ENCODE measurements at regions not wholly inside any gene's neighbourhood (a gene's known extent, or its start where the extent isn't known, plus 50 kb on each side); places are given as distances from the start of the nearest gene placed in this dataset.

DNA sequence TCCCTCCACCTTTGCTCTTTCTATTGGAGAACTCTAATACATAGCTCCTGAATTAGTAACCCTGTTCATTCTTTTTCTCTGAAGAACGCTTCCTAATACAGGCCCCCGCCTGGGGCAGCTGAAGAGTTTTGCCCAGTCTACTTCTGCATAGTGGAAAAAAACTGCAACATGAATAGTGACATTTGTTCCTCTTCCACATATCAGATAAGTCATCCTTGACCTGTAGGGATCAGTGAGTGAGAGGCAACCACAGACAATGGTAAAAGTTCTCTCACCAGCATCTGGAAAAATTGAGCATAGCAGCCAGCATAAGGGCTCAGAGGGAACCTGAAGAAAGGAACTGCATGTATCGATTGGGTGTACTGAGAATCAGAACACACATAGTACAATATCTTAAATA lies 262.0 kb downstream of the STK31 start:
- H3K27me3 Mint-ChIP-seq (ENCODE audit: insufficient read depth), result no peaks in the 10 kb centered on the region; the same call in 1 of the 2 replicates
- no peak overlapping the region for H3K4me3 Mint-ChIP-seq
- H3K36me3 Mint-ChIP-seq (ENCODE audit: low read depth), result no peaks in the 10 kb centered on the region
- H3K9me3 Mint-ChIP-seq, result peaks cover 41% of the 10 kb centered on the region
- H3K27ac Mint-ChIP-seq, result no peak overlapping the region
- TF ChIP-seq, protein P1, sequence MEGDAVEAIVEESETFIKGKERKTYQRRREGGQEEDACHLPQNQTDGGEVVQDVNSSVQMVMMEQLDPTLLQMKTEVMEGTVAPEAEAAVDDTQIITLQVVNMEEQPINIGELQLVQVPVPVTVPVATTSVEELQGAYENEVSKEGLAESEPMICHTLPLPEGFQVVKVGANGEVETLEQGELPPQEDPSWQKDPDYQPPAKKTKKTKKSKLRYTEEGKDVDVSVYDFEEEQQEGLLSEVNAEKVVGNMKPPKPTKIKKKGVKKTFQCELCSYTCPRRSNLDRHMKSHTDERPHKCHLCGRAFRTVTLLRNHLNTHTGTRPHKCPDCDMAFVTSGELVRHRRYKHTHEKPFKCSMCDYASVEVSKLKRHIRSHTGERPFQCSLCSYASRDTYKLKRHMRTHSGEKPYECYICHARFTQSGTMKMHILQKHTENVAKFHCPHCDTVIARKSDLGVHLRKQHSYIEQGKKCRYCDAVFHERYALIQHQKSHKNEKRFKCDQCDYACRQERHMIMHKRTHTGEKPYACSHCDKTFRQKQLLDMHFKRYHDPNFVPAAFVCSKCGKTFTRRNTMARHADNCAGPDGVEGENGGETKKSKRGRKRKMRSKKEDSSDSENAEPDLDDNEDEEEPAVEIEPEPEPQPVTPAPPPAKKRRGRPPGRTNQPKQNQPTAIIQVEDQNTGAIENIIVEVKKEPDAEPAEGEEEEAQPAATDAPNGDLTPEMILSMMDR (IDR thresholded peaks at IDR 0.05), result no peak
- H3K4me1 Mint-ChIP-seq (ENCODE audit: low read depth), result no peaks in the 10 kb centered on the region
- no peak for DNase-seq

DNA sequence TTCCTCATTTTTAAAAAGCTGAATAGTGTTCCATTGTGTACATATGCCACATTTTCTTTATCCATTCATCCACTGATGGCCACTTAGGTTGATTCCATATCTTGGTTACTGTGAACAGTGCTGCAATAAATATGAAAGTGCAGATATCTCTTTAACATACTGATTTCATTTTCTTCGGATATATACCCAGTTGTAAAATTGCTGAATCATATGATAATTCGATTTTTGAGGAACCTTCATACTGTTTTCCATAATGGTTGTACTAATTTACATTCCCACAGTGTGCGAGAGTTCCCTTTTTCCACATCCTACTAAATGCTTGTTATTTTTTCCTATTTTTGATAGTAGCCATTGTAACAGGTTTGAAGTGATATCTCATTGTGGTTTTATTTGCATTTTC lies 263.2 kb downstream of the STK31 start:
- Mint-ChIP-seq H3K4me1 (ENCODE audit: low read depth) (no peaks in the 10 kb centered on the region), H3K9me3 (peaks cover 40% of the 10 kb centered on the region), H3K4me3 (no peak overlapping the region), H3K27me3 (ENCODE audit: insufficient read depth) (no peaks in the 10 kb centered on the region; the same call in 1 of the 2 replicates), H3K36me3 (ENCODE audit: low read depth) (no peaks in the 10 kb centered on the region), H3K27ac (no peak overlapping the region)
- TF ChIP-seq, protein P1 (IDR thresholded peaks at IDR 0.05), result no peak
- no peak for DNase-seq

DNA sequence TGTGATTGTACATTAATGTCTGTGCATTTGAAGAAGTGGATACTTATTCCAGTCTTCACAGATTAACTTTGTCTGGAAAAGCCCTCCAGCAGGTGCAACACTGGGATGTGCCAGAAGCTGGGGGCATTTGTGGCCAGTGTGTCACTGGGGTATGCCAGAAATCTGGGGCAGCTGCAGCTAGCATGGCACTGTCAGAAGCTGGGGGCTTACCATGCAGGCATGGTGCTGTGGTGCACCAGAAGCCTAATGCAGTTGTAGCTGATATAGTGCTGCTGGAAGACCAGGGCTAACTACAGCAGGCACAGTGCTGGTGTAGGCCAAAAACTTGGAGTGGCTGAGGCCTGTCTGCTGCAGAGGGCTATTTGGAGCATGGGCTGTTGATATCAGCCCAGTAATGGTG lies 270.1 kb downstream of the STK31 start:
- Mint-ChIP-seq H3K36me3 (ENCODE audit: low read depth) (no peaks in the 10 kb centered on the region), H3K27ac (no peak overlapping the region), H3K27me3 (ENCODE audit: insufficient read depth) (no peaks in the 10 kb centered on the region; the same call in 1 of the 2 replicates), H3K4me3 (no peak overlapping the region), H3K9me3 (peaks cover 36% of the 10 kb centered on the region), H3K4me1 (ENCODE audit: low read depth) (no peaks in the 10 kb centered on the region)
- TF ChIP-seq, protein P1 (IDR thresholded peaks at IDR 0.05), result no peak
- no peak for DNase-seq

DNA sequence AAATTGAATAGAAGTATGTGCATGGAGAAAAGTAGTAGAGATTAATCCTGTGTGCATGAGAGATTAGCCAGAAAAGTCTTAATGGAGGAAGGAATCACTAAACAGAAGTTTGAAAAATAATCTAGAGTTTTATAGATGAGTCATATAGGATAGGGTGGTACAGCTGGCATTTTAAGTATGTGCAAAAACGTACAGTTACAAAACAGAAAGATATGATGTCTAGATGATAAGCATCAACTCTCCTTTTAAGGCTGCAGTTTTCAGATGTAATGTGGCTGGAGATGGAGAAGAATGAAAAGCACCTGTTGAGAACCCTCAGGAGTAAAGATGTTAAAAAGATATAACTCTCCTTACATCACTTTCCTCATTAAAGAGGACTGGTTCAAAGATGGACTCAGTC lies 271.3 kb downstream of the STK31 start:
- TF ChIP-seq, protein P1 (IDR thresholded peaks at IDR 0.05), result no peak
- no peak for DNase-seq
- Mint-ChIP-seq H3K27ac (no peak overlapping the region), H3K4me1 (ENCODE audit: low read depth) (no peaks in the 10 kb centered on the region), H3K9me3 (peaks cover 34% of the 10 kb centered on the region), H3K36me3 (ENCODE audit: low read depth) (no peaks in the 10 kb centered on the region), H3K4me3 (no peak overlapping the region), H3K27me3 (ENCODE audit: insufficient read depth) (no peaks in the 10 kb centered on the region)

DNA sequence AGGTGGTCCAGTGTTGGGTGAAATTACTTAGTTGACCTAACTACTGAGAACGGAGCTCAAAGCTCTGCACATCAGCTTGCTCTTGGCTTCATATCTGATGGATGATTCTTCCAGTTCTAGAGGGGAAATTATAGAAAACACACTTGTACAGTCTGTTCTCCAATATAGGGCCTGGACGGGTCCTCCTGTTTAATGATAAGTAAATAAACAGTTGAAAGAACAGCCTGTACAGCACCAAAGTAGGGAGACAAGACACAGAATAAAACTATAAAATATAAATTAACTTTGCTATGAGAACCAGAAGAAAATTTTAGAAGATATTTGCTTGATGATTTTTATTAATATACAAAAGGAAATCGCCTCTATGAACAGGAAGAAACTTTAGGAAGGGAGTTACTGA lies 271.7 kb downstream of the STK31 start:
- TF ChIP-seq, protein P1 (IDR thresholded peaks at IDR 0.05), result no peak
- Mint-ChIP-seq H3K4me1 (ENCODE audit: low read depth) (no peaks in the 10 kb centered on the region), H3K4me3 (no peak overlapping the region), H3K9me3 (peaks cover 35% of the 10 kb centered on the region), H3K27me3 (ENCODE audit: insufficient read depth) (no peaks in the 10 kb centered on the region), H3K27ac (no peak overlapping the region), H3K36me3 (ENCODE audit: low read depth) (no peaks in the 10 kb centered on the region)
- DNase-seq, result no peak

DNA sequence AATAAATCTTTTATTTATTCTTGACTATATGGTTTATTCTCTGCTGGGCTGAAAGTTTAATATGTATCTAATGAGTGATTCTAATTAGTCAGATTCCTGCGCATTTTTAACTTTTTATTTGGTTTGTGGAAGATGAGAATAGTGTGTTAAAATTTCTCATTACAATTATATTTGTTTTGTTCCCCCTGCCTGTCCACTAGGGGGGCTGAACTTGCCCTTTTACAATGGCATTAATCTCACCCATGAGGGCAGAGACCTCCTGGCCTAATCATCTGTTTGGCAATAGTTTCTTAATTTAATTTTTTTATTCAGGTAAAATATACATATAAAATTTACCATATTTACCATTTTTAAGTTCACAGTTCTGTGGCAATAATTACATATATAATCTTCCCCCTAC lies 278.5 kb upstream of the NPY start:
- H3K27ac Mint-ChIP-seq, result no peak overlapping the region
- H3K4me3 Mint-ChIP-seq, result no peak overlapping the region
- H3K36me3 Mint-ChIP-seq (ENCODE audit: low read depth), result no peaks in the 10 kb centered on the region
- peaks cover 28% of the 10 kb centered on the region for H3K9me3 Mint-ChIP-seq
- no peak for DNase-seq
- H3K4me1 Mint-ChIP-seq (ENCODE audit: low read depth), result no peaks in the 10 kb centered on the region
- no peaks in the 10 kb centered on the region for H3K27me3 Mint-ChIP-seq (ENCODE audit: insufficient read depth)
- TF ChIP-seq, protein P1 (IDR thresholded peaks at IDR 0.05), result no peak
